PC-9 (cell line): ENCODE measurements at regions not wholly inside any gene's neighbourhood (a gene's known extent, or its start where the extent isn't known, plus 50 kb on each side); places are given as distances from the start of the nearest gene placed in this dataset.

Experiments used
- BruUV-seq: library from RNA; stranded (reverse); fragments of 400-500 nt; replicated peaks from 2 replicates; lab custom pipeline; 2021; lab: Mats Ljungman, UMichigan
- CTCF ChIA-PET: fragments of 300-600 bp; sonication (Branson Sonifier 250); formaldehyde crosslinking; loops from one replicate; lab custom pipeline; 2022; ENCODE audit warnings: antibody characterized with exemption; lab: Charles Lee
- POLR2A ChIA-PET: fragments of 300-600 bp; sonication (Branson Sonifier 250); formaldehyde crosslinking; loops from one replicate; lab custom pipeline; 2022; ENCODE audit warnings: antibody characterized with exemption; ENCODE audit not compliant: unreplicated experiment; lab: Charles Lee
- DNase-seq, 2 experiments: peaks; one replicate each; pipeline versions ENCODE4 v3.0.0 to v3.0.0-alpha.2; 2015 to 2022; ENCODE audit warnings: mixed read lengths in 1 of 2
- H2AFZ ChIP-seq: fragments of 200-600 bp; sonication (generic); 2 replicates; pipeline ENCODE4 v1.8.1; 2017; ENCODE audit warnings: antibody characterized with exemption
- H3F3A ChIP-seq: fragments of 200-600 bp; sonication (generic); 2 replicates; pipeline ENCODE4 v1.8.1; 2017; ENCODE audit warnings: antibody characterized with exemption, mild to moderate bottlenecking, low read depth; ENCODE audit not compliant: insufficient read depth
- H3K27ac ChIP-seq: fragments of 200-600 bp; sonication (generic); 2 replicates; pipeline ENCODE4 v1.6.1; 2016; ENCODE audit warnings: mixed run types
- H3K27me3 ChIP-seq: fragments of 200-600 bp; sonication (generic); 2 replicates; pipeline ENCODE4 v1.6.1; 2016; ENCODE audit warnings: low read depth, mixed run types; ENCODE audit not compliant: insufficient read depth
- H3K36me3 ChIP-seq: fragments of 200-600 bp; sonication (generic); 2 replicates; pipeline ENCODE4 v1.6.1; 2016; ENCODE audit warnings: low read depth, mixed run types
- H3K4me1 ChIP-seq: fragments of 200-600 bp; sonication (generic); replicated peaks from 2 replicates; pipeline ENCODE4 v1.6.1; 2016; ENCODE audit warnings: mixed run types; ENCODE audit not compliant: insufficient read depth
- H3K4me2 ChIP-seq: fragments of 200-600 bp; sonication (generic); 2 replicates; pipeline ENCODE4 v1.6.1; 2017; ENCODE audit warnings: mixed run types
- H3K4me3 ChIP-seq: fragments of 200-600 bp; sonication (generic); 2 replicates; pipeline ENCODE4 v1.6.1; 2016; ENCODE audit warnings: mixed run types
- H3K79me2 ChIP-seq: fragments of 200-600 bp; sonication (generic); 2 replicates; pipeline ENCODE4 v1.6.1; 2017; ENCODE audit warnings: low read depth, mixed run types
- H3K9me2 ChIP-seq: fragments of 200-600 bp; sonication (generic); 2 replicates; pipeline ENCODE4 v1.8.1; 2017; ENCODE audit warnings: mild to moderate bottlenecking; ENCODE audit not compliant: insufficient read depth
- H3K9me3 ChIP-seq: fragments of 200-600 bp; sonication (generic); 2 replicates; pipeline ENCODE4 v1.8.1; 2016; ENCODE audit warnings: low read depth; ENCODE audit not compliant: insufficient read depth
- H4K20me1 ChIP-seq: fragments of 200-600 bp; sonication (generic); 2 replicates; pipeline ENCODE4 v1.8.1; 2017; ENCODE audit not compliant: insufficient read depth
- CTCF ChIP-seq: fragments of 200-600 bp; sonication (generic); conservative IDR thresholded peaks from 2 replicates; pipeline ENCODE4 v1.6.1; 2017; ENCODE audit warnings: mixed run types, antibody characterized with exemption, mild to moderate bottlenecking, moderate library complexity
- EZH2 ChIP-seq: fragments of 200-600 bp; sonication (generic); IDR thresholded peaks from 2 replicates; pipeline ENCODE4 v1.8.0; 2017; ENCODE audit warnings: antibody characterized with exemption, low read depth
- intact Hi-C: fragments of 100-400 bp; cut with micrococcal nuclease; formaldehyde crosslinking; loops from one replicate; pipeline ENCODE4 v1.10.0; 2022; ENCODE audit not compliant: unreplicated experiment

GRCh38 chr5:163585206-163585605 is 79.8 kb downstream of the MAT2B start:
- Histone ChIP-seq H3K9me2 (no peaks in the 10 kb centered on the region), H3K27me3 (peaks cover 12% of the 10 kb centered on the region), H3K9me3 (no peaks in the 10 kb centered on the region), H2AFZ (no peak overlapping the region), H3K4me2 (no peak overlapping the region), H3K79me2 (no peaks in the 10 kb centered on the region), H4K20me1 (no peaks in the 10 kb centered on the region), H3K36me3 (no peaks in the 10 kb centered on the region), H3F3A (no peaks in the 10 kb centered on the region), H3K27ac (no peak overlapping the region), H3K4me3 (no peak overlapping the region), H3K4me1 (no peaks in the 10 kb centered on the region)
- no peak for DNase-seq
- intact Hi-C loops: no loop called here
- CTCF ChIA-PET: no interaction called here
- POLR2A ChIA-PET: no interaction called here
- BruUV-seq: no TSS peak
- TF ChIP-seq CTCF (no peak), EZH2 (no peak)

GRCh38 chr5:163586531-163586956 is 81.1 kb downstream of the MAT2B start:
- ChIA-PET POLR2A (no interaction called here), CTCF (no interaction called here)

GRCh38 chr5:163594951-163595350 is 89.5 kb downstream of the MAT2B start:
- POLR2A ChIA-PET: no interaction called here
- intact Hi-C loops: no loop called here
- Histone ChIP-seq H3K27ac (no peak overlapping the region), H3K4me3 (no peak overlapping the region), H3K27me3 (no peaks in the 10 kb centered on the region), H3K4me1 (no peaks in the 10 kb centered on the region), H3K4me2 (no peak overlapping the region), H4K20me1 (no peaks in the 10 kb centered on the region), H3K79me2 (no peaks in the 10 kb centered on the region), H2AFZ (no peak overlapping the region), H3K36me3 (no peaks in the 10 kb centered on the region), H3K9me3 (no peaks in the 10 kb centered on the region), H3K9me2 (no peaks in the 10 kb centered on the region), H3F3A (no peaks in the 10 kb centered on the region)
- no peak for TF ChIP-seq EZH2
- TF ChIP-seq CTCF: no peak
- CTCF ChIA-PET: no interaction called here
- BruUV-seq: no TSS peak
- no peak for DNase-seq

More at GRCh38 chr5:163586531-163586956, 81.1 kb downstream of the MAT2B start:
- Histone ChIP-seq H3K27me3 (peaks cover 12% of the 10 kb centered on the region), H4K20me1 (no peaks in the 10 kb centered on the region), H3K4me3 (no peak overlapping the region), H2AFZ (no peak overlapping the region), H3K36me3 (no peaks in the 10 kb centered on the region), H3K4me2 (no peak overlapping the region), H3F3A (no peaks in the 10 kb centered on the region), H3K9me3 (no peaks in the 10 kb centered on the region), H3K4me1 (no peaks in the 10 kb centered on the region), H3K27ac (no peak overlapping the region), H3K9me2 (no peaks in the 10 kb centered on the region), H3K79me2 (no peaks in the 10 kb centered on the region)
- intact Hi-C loops: no loop called here
- no peak for DNase-seq
- TF ChIP-seq CTCF (no peak), EZH2 (no peak)
- BruUV-seq: no TSS peak
